H1 (cell line): ENCODE measurements at regions not wholly inside any gene's neighbourhood (a gene's known extent, or its start where the extent isn't known, plus 50 kb on each side); places are given as distances from the start of the nearest gene placed in this dataset.
A peak's percentile ranks its signal among the peaks of the same experiment; 100 is the strongest.

Source experiments
- CTCF ChIA-PET: fragments of 300-600 bp; sonication (Branson Sonifier 250); formaldehyde crosslinking; loops from one replicate; lab custom pipeline; 2021; ENCODE audit not compliant: partially characterized antibody; lab: Charles Lee
- POLR2A ChIA-PET: fragments of 300-600 bp; sonication (Branson Sonifier 250); formaldehyde crosslinking; loops from one replicate; lab custom pipeline; 2021; ENCODE audit warnings: inconsistent platforms; ENCODE audit not compliant: partially characterized antibody; lab: Charles Lee
- DNase-seq, 2 experiments: peaks; one replicate each; pipeline versions ENCODE4 v3.0.0 to v3.0.0-alpha.2; 2010 to 2022; ENCODE audit warnings: low spot score in 2 of 2, low read depth in 1 of 2, mixed read lengths in 1 of 2
- FAIRE-seq: peaks from 2 replicates; lab custom pipeline; 2011; peaks lifted over from hg19 to GRCh38; lab: Jason Lieb, UNC
- H2AFZ ChIP-seq: 2 replicates; pipeline ENCODE4 v1.8.1; 2012; ENCODE audit warnings: low read length, inconsistent platforms
- H2AK5ac ChIP-seq: 2 replicates; pipeline ENCODE4 v1.6.1; 2013; ENCODE audit warnings: low read depth, low read length
- H2BK120ac ChIP-seq: replicated peaks from 2 replicates; pipeline ENCODE3; 2013; ENCODE audit warnings: low read depth, low read length, inconsistent platforms
- H2BK12ac ChIP-seq: 2 replicates; pipeline ENCODE4 v1.6.1; 2013; ENCODE audit warnings: low read depth, low read length
- H2BK15ac ChIP-seq: 2 replicates; pipeline ENCODE4 v1.6.1; 2013; ENCODE audit warnings: low read length
- H2BK20ac ChIP-seq: 2 replicates; pipeline ENCODE4 v1.6.1; 2013; ENCODE audit warnings: low read length
- H2BK5ac ChIP-seq: 2 replicates; pipeline ENCODE4 v1.6.1; 2013; ENCODE audit warnings: low read depth, low read length
- H3K14ac ChIP-seq: 2 replicates; pipeline ENCODE4 v1.6.1; 2013; ENCODE audit warnings: inconsistent platforms; ENCODE audit not compliant: insufficient read length
- H3K18ac ChIP-seq: 2 replicates; pipeline ENCODE4 v1.6.1; 2013; ENCODE audit warnings: low read length; ENCODE audit errors: extremely low read depth
- H3K23ac ChIP-seq: 2 replicates; pipeline ENCODE4 v1.6.1; 2013; ENCODE audit warnings: inconsistent platforms; ENCODE audit not compliant: insufficient read length
- H3K23me2 ChIP-seq: 2 replicates; pipeline ENCODE4 v1.6.1; 2013; ENCODE audit warnings: low read depth, low read length
- H3K27ac ChIP-seq: 2 replicates; pipeline ENCODE4 v1.6.1; 2011; ENCODE audit warnings: low read depth, low read length, inconsistent platforms
- H3K27me3 ChIP-seq, 4 experiments: replicated peaks in 1 of 4; 1 replicate in 1 of 4; 2 replicates in 3 of 4; pipeline versions ENCODE4 v1.6.1 to v1.8.1; 2011 to 2013; ENCODE audit warnings: low read length in 3 of 4, mild to moderate bottlenecking in 3 of 4, inconsistent platforms in 2 of 4, mixed read lengths in 2 of 4, moderate library complexity in 1 of 4; ENCODE audit not compliant: control insufficient read depth in 3 of 4, insufficient read depth in 3 of 4; ENCODE audit errors: extremely low read depth in 1 of 4
- H3K36me3 ChIP-seq, 4 experiments: 2 replicates each; pipeline versions ENCODE4 v1.6.1 to v1.8.1; 2011 to 2013; ENCODE audit warnings: mild to moderate bottlenecking in 4 of 4, low read length in 3 of 4, moderate library complexity in 2 of 4, control low read depth in 1 of 4, inconsistent platforms in 1 of 4; ENCODE audit not compliant: insufficient read depth in 4 of 4, control insufficient read depth in 2 of 4
- H3K4ac ChIP-seq: replicated peaks from 2 replicates; pipeline ENCODE3; 2013; ENCODE audit warnings: low read length, low read depth, mixed read lengths, inconsistent platforms; ENCODE audit not compliant: insufficient read length
- H3K4me1 ChIP-seq, 4 experiments: replicated peaks in 1 of 4; 1 replicate in 1 of 4; 2 replicates in 3 of 4; pipeline versions ENCODE4 v1.6.1 to v1.8.1; 2011 to 2013; ENCODE audit warnings: low read length in 3 of 4, inconsistent platforms in 2 of 4, mixed read lengths in 1 of 4; ENCODE audit not compliant: insufficient read depth in 4 of 4, control insufficient read depth in 3 of 4
- H3K4me2 ChIP-seq, 2 experiments: 2 replicates each; pipeline versions ENCODE4 v1.6.1 to v1.8.1; 2011 to 2013; ENCODE audit warnings: low read depth in 2 of 2, low read length in 2 of 2, control low read depth in 1 of 2, inconsistent platforms in 1 of 2, mild to moderate bottlenecking in 1 of 2; ENCODE audit not compliant: insufficient read depth in 1 of 2
- H3K4me3 ChIP-seq, 4 experiments: fragments of 200-600, 300-600 bp in 1 of 4; sonication (generic), shearing (Covaris generic), sonication (Bioruptor Twin) in 1 of 4; 2 replicates each; pipeline versions ENCODE4 v1.5.1 to v1.8.1; 2011 to 2016; ENCODE audit warnings: low read length in 4 of 4, low read depth in 3 of 4, control low read depth in 2 of 4, inconsistent platforms in 2 of 4, mild to moderate bottlenecking in 2 of 4, mixed read lengths in 1 of 4, moderate library complexity in 1 of 4; ENCODE audit not compliant: insufficient read depth in 2 of 4; ENCODE audit errors: extremely low read depth in 1 of 4
- H3K56ac ChIP-seq: replicated peaks from 2 replicates; pipeline ENCODE3; 2013; ENCODE audit warnings: low read depth, mild to moderate bottlenecking, mixed read lengths, low read length, inconsistent platforms; ENCODE audit not compliant: insufficient read length
- H3K79me1 ChIP-seq: 2 replicates; pipeline ENCODE4 v1.6.1; 2013; ENCODE audit warnings: low read depth, low read length, control low read depth
- H3K79me2 ChIP-seq, 2 experiments: 2 replicates each; pipeline versions ENCODE4 v1.6.1 to v1.8.1; 2012 to 2013; ENCODE audit warnings: low read length in 2 of 2, mild to moderate bottlenecking in 2 of 2, inconsistent platforms in 1 of 2; ENCODE audit not compliant: insufficient read depth in 2 of 2, control insufficient read depth in 1 of 2
- H3K9ac ChIP-seq, 4 experiments: replicated peaks in 1 of 4; 1 replicate in 1 of 4; 2 replicates in 3 of 4; pipeline versions ENCODE4 v1.6.1 to v1.8.1; 2011 to 2013; ENCODE audit warnings: low read depth in 3 of 4, low read length in 3 of 4, control low read depth in 2 of 4, mild to moderate bottlenecking in 2 of 4, moderate library complexity in 2 of 4, inconsistent platforms in 1 of 4; ENCODE audit errors: extremely low read depth in 1 of 4
- H3K9me3 ChIP-seq, 2 experiments: 2 replicates each; pipeline versions ENCODE4 v1.6.1 to v1.8.1; 2012 to 2013; ENCODE audit warnings: mild to moderate bottlenecking in 2 of 2, moderate library complexity in 2 of 2, control low read depth in 1 of 2, inconsistent platforms in 1 of 2, low read depth in 1 of 2, low read length in 1 of 2, mixed read lengths in 1 of 2; ENCODE audit not compliant: insufficient read depth in 2 of 2
- H4K20me1 ChIP-seq, 2 experiments: replicated peaks in 1 of 2; 2 replicates each; pipeline versions ENCODE3 to v1.8.1; 2011 to 2013; ENCODE audit warnings: inconsistent platforms in 2 of 2, low read length in 2 of 2, mild to moderate bottlenecking in 1 of 2; ENCODE audit not compliant: insufficient read depth in 2 of 2, control insufficient read depth in 1 of 2
- H4K5ac ChIP-seq: 2 replicates; pipeline ENCODE4 v1.6.1; 2013; ENCODE audit warnings: low read length, low read depth, mixed read lengths, inconsistent platforms; ENCODE audit not compliant: insufficient read length
- H4K8ac ChIP-seq: 2 replicates; pipeline ENCODE4 v1.8.0; 2013; ENCODE audit warnings: mild to moderate bottlenecking, moderate library complexity, low read length, inconsistent platforms; ENCODE audit not compliant: insufficient read depth; ENCODE audit errors: extremely low read depth
- H4K91ac ChIP-seq: replicated peaks from 2 replicates; pipeline ENCODE3; 2013; ENCODE audit warnings: low read length, mixed read lengths, inconsistent platforms; ENCODE audit not compliant: insufficient read length
- RAD21 ChIP-seq, 2 experiments: IDR thresholded peaks in 1 of 2; conservative IDR thresholded peaks in 1 of 2; 2 replicates each; pipeline ENCODE4 v1.6.1; 2011; ENCODE audit warnings: low read depth in 2 of 2, low read length in 2 of 2, improper control_type of control experiment in 1 of 2, inconsistent platforms in 1 of 2, mild to moderate bottlenecking in 1 of 2, moderate library complexity in 1 of 2
- SIRT6 ChIP-seq: IDR thresholded peaks from one replicate; pipeline ENCODE4 v1.7.1; 2012; ENCODE audit warnings: low read length, inconsistent platforms
- WGBS, 2 experiments: shearing (Covaris generic) in 1 of 2; methylation state at CpG; one replicate each; pipeline versions ENCODE4 v1.1.6 to v1.1.7; 2013 to 2015; ENCODE audit warnings: low lambda C conversion rate in 2 of 2, mixed read lengths in 2 of 2, inconsistent platforms in 1 of 2, low coverage in 1 of 2, missing lambda C conversion rate in 1 of 2; ENCODE audit not compliant: insufficient replicate concordance in 2 of 2, insufficient coverage in 1 of 2, insufficient read length in 1 of 2; ENCODE audit errors: extremely low coverage in 1 of 2, missing lambda C conversion rate in 1 of 2; 5-methylcytosine and 5-hydroxymethylcytosine counted together

- Histone ChIP-seq H3K14ac (no peak overlapping the region), H3K23me2 (no peaks in the 10 kb centered on the region), H4K5ac (no peak overlapping the region), H2AFZ (no peak overlapping the region), H4K20me1 (no peaks in the 10 kb centered on the region), H2AK5ac (no peak overlapping the region), H3K9ac (no peak overlapping the region), H3K79me2 (no peaks in the 10 kb centered on the region), H2BK20ac (no peak overlapping the region), H3K9me3 (peaks cover 10 to 15% of the 10 kb centered on the region in 2 experiments), H3K4me2 (no peak overlapping the region), H4K8ac (no peak overlapping the region), H3K23ac (no peak overlapping the region), H3K79me1 (no peaks in the 10 kb centered on the region), H2BK15ac (no peak overlapping the region), H3K4ac (no peak overlapping the region), H2BK5ac (no peak overlapping the region), H3K27me3 (no peaks in the 10 kb centered on the region), H3K4me3 (no peak overlapping the region), H2BK12ac (no peak overlapping the region), H2BK120ac (no peak overlapping the region), H4K91ac (no peak overlapping the region), H3K27ac (no peak overlapping the region), H3K36me3 (no peaks in the 10 kb centered on the region), H3K56ac (no peak overlapping the region), H3K18ac (no peak overlapping the region), H3K4me1 (peaks cover 0 to 4% (median 3%) of the 10 kb centered on the region in 4 experiments; a peak in 3 of 7 replicates)
- DNase-seq: no peak
- ChIA-PET CTCF (interaction anchor here (0.6 to 2.7 kb wide), 5 partner anchors 9 to 81 kb away, joined by 3 to 10 read pairs (median 4); no protein-coding TSS in a partner anchor), POLR2A (no interaction called here)
- TF ChIP-seq SIRT6: no peak
- TF ChIP-seq RAD21 (IDR thresholded peaks at IDR 0.05 in 1 of 2, conservative IDR thresholded peaks at IDR 0.05 in 1 of 2; ENCODE audit: low read depth in 2 of 2, low read length in 2 of 2): peak in 1 of 2 experiments; percentile 15; a peak in 1 of 4 replicates
- no peak for FAIRE-seq
- 66% methylated on average over 3 of the region's 3 CpGs; no CpG with 5 or more reads in 1 of the 2 experiments for WGBS, 2 experiments
Observed at GRCh38 chr21:35426469-35426868, 377.4 kb upstream of the RUNX1 start.
